BLaER1 (cell line): ENCODE measurements at regions not wholly inside any gene's neighbourhood (a gene's known extent, or its start where the extent isn't known, plus 50 kb on each side); places are given as distances from the start of the nearest gene placed in this dataset.

Source experiments
- H3K27ac ChIP-seq: shearing (Covaris generic); formaldehyde crosslinking; 2 replicates; pipeline ENCODE4 v1.8.1; 2022
- H3K27me3 ChIP-seq: shearing (Covaris generic); formaldehyde crosslinking; 2 replicates; pipeline ENCODE4 v1.8.1; 2022
- H3K36me3 ChIP-seq: shearing (Covaris generic); formaldehyde crosslinking; 2 replicates; pipeline ENCODE4 v1.8.1; 2022
- H3K4me1 ChIP-seq: shearing (Covaris generic); formaldehyde crosslinking; 2 replicates; pipeline ENCODE4 v1.8.1; 2022
- H3K4me2 ChIP-seq: shearing (Covaris generic); formaldehyde crosslinking; 2 replicates; pipeline ENCODE4 v1.8.1; 2022
- H3K4me3 ChIP-seq: shearing (Covaris generic); formaldehyde crosslinking; 2 replicates; pipeline ENCODE4 v1.8.1; 2022
- H3K9ac ChIP-seq: shearing (Covaris generic); formaldehyde crosslinking; 2 replicates; pipeline ENCODE4 v1.8.1; 2022
- H3K9me3 ChIP-seq: shearing (Covaris generic); formaldehyde crosslinking; 2 replicates; pipeline ENCODE4 v1.8.1; 2022
- H4K20me1 ChIP-seq: shearing (Covaris generic); formaldehyde crosslinking; 2 replicates; pipeline ENCODE4 v1.8.1; 2022
- Cebpa-rat ChIP-seq: shearing (Covaris generic); IDR thresholded peaks from 2 replicates; pipeline ENCODE4 v1.8.1; 2022

DNA sequence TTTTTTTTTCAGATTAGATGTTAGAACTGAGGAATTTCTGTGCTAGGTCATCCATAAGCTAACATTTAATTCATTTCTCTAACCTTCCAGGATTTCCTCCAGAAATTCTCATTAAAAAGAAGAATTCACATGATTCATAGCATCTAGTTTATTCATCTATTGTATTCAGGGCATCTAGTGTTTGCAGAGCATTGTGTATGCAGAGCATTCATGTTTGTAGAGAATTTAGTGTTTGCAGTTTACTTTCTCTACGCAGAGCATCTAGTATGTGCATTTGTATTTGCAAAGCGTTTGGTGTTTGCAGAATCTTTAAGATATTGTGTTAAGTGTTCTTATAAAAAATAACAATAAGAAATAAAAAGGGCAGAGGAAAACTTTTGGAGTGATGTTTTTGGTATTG, 491.1 kb downstream of the MTRR start:
- Histone ChIP-seq H3K27me3 (no peaks in the 10 kb centered on the region), H3K36me3 (no peaks in the 10 kb centered on the region), H4K20me1 (no peaks in the 10 kb centered on the region), H3K9ac (no peak overlapping the region), H3K4me3 (no peak overlapping the region), H3K27ac (no peak overlapping the region), H3K4me1 (no peaks in the 10 kb centered on the region), H3K4me2 (no peak overlapping the region), H3K9me3 (no peaks in the 10 kb centered on the region)
- no peak for TF ChIP-seq Cebpa-rat

DNA sequence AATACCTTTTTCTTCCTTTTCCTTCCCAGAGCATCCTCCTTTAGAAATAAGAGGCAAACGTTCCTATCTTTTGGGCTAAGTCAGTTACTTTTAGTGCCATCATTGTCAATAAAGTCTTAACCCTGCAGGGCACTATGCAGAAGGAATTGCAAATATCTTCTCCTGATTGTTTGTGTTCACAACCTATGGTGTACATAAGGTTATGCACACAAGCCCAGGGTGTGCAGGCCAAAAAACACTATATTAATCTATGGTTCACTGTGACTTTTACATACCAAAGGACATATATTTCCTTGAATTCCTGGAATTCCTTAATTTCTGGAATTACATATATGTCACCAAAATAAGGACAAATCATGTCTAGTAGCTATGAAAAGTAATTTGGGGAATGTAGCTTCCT, 493.5 kb downstream of the MTRR start:
- no peak for TF ChIP-seq Cebpa-rat
- H3K27ac ChIP-seq = no peak overlapping the region
- no peak overlapping the region for H3K9ac ChIP-seq
- no peaks in the 10 kb centered on the region for H3K27me3 ChIP-seq
- no peaks in the 10 kb centered on the region for H3K36me3 ChIP-seq
- no peak overlapping the region for H3K4me2 ChIP-seq
- no peaks in the 10 kb centered on the region for H3K4me1 ChIP-seq
- H3K4me3 ChIP-seq = no peak overlapping the region
- H4K20me1 ChIP-seq = no peaks in the 10 kb centered on the region
- H3K9me3 ChIP-seq = no peaks in the 10 kb centered on the region

DNA sequence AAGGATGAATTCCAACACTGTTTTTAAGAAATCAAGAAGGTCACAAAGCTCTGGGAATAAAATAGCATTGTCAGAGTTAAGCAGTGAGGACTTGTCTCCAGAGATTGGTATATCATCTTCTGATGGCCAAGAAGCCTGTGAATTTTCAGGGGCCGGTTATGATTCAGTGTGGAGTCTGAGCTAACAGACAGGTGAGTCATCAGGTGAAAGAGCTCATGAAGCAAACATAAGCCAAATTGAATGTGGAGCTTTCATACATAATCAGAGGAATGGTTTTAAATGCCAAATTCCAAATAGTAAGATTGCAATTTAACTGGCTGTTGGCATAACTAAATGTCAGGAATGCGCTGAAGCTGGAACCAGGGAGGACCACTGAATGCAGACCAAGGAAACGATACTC, 494.2 kb downstream of the MTRR start:
- H3K9ac ChIP-seq = no peak overlapping the region
- no peaks in the 10 kb centered on the region for H3K4me1 ChIP-seq
- H3K4me2 ChIP-seq = no peak overlapping the region
- H3K27me3 ChIP-seq = no peaks in the 10 kb centered on the region
- H3K9me3 ChIP-seq = no peaks in the 10 kb centered on the region
- H3K4me3 ChIP-seq = no peak overlapping the region
- H3K27ac ChIP-seq = no peak overlapping the region
- TF ChIP-seq Cebpa-rat = no peak
- no peaks in the 10 kb centered on the region for H3K36me3 ChIP-seq
- H4K20me1 ChIP-seq = no peaks in the 10 kb centered on the region

DNA sequence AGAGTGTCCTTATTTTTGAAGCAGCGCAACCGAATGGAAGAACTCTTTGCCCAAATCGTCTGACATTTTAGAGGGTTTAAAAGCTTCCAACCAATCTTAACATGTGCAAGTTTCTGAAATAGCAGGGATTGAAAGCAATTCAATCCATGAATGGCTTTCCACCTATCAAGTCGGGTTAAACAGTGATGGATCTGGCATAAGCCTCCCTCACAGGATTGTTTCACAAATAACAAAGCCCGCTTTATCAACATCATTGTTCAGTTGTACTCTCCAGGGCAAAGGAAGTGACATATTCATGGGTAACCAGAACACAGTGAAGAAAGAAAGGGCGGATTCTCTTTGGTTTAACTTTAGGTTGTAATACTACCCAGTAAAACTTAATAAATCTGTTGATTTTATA, 497.3 kb downstream of the MTRR start:
- Histone ChIP-seq H3K4me3 (no peak overlapping the region), H3K4me1 (no peaks in the 10 kb centered on the region), H3K27me3 (no peaks in the 10 kb centered on the region), H3K27ac (no peak overlapping the region), H3K9me3 (no peaks in the 10 kb centered on the region), H4K20me1 (no peaks in the 10 kb centered on the region), H3K9ac (no peak overlapping the region), H3K4me2 (no peak overlapping the region), H3K36me3 (no peaks in the 10 kb centered on the region)
- TF ChIP-seq Cebpa-rat = no peak

DNA sequence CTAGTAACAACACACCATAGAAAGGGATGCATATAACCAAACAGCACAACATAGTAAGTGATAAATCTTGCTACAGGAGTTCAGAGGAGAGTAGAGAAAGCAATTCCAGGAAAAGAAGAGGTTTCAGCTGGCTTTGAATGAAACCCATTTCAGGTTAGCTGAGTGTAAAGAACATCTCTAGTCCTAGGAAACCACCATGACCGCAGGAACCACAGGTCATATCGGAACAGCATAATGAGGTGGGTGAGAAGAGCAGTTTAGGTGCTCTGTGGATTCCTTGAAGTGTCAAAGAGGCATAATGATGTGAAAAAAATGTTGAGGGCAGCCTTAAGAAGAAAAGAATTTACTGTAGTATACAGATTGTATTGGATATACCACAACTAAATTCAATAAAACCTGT, 507.5 kb downstream of the MTRR start:
- Histone ChIP-seq H3K4me2 (no peak overlapping the region), H3K27me3 (no peaks in the 10 kb centered on the region), H3K9me3 (peaks cover 10% of the 10 kb centered on the region; the same call in 1 of the 2 replicates)

DNA sequence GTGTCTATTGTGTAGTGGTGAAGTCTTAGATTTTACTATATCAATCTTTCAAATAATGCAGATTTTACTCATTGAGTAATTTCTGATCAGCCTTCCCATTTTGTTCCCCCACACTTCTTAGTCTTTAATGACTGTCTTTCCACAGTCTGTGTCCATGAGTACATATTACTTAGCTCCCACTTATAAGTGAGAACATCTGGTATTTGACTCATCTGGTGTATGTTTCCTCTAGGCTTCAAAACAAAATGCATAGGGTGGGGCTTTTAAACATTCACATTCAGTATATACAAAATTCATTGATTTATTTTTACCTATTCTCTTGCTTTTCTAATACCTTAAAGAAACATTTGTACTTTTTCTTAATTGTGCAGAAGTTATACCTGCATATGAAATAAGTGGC, 513.0 kb downstream of the MTRR start:
- Histone ChIP-seq H3K4me1 (no peaks in the 10 kb centered on the region), H3K9ac (no peak overlapping the region), H3K9me3 (0 out of 2 replicates have a peak, but pooled peaks cover 3% of the 10 kb centered on the region), H4K20me1 (no peaks in the 10 kb centered on the region), H3K27me3 (no peaks in the 10 kb centered on the region), H3K36me3 (no peaks in the 10 kb centered on the region), H3K27ac (no peak overlapping the region), H3K4me3 (no peak overlapping the region), H3K4me2 (no peak overlapping the region)
- TF ChIP-seq Cebpa-rat = no peak

More for the DNA sequence above, 507.5 kb downstream of the MTRR start:
- H3K4me1 ChIP-seq = no peaks in the 10 kb centered on the region
- no peaks in the 10 kb centered on the region for H3K36me3 ChIP-seq
- no peak overlapping the region for H3K4me3 ChIP-seq
- no peak overlapping the region for H3K27ac ChIP-seq
- TF ChIP-seq Cebpa-rat = no peak
- H4K20me1 ChIP-seq = no peaks in the 10 kb centered on the region
- H3K9ac ChIP-seq = no peak overlapping the region

DNA sequence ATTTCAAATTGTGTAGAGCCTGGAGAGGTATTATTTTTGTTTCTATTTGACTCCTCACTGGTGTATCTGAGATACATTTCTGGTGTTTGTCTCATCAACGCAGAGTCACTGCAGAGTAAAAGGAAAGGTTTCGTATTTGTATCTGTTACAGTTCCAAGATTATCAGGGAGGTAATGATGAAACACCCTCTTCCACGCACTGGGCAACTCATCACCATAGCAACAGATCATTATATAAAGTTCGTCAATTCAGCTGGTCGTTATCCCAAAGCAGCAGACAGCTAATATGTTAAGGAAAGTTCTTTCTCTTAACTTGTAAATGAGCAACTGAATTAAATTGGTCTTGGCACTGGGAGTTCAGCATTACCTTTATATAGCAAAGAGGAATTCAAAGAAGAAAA, 513.5 kb downstream of the MTRR start:
- no peak for TF ChIP-seq Cebpa-rat
- Histone ChIP-seq H3K4me2 (no peak overlapping the region), H3K27ac (no peak overlapping the region), H4K20me1 (no peaks in the 10 kb centered on the region), H3K36me3 (no peaks in the 10 kb centered on the region), H3K4me1 (no peaks in the 10 kb centered on the region), H3K9ac (no peak overlapping the region), H3K9me3 (0 out of 2 replicates have a peak, but pooled peaks cover 3% of the 10 kb centered on the region), H3K4me3 (no peak overlapping the region), H3K27me3 (no peaks in the 10 kb centered on the region)

DNA sequence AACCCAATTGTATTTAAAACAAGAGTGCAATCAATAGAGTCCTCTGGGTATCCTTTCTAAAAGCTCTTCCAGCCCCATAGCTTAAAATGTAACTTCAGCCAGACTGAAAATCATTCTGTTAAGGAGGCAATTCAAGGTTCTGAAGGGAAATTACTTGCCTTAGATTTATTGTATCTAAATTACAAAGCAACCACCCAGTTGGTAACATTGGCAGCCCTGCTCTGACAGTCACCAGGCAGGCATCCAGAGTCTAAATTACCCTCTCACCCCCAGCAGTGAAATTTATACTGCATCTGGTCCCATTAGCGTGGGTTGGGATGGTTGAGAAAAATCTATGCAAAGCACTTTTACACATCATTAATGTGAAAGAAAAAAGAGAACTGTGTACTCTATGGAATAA, 514.7 kb downstream of the MTRR start:
- Histone ChIP-seq H4K20me1 (no peaks in the 10 kb centered on the region), H3K4me3 (no peak overlapping the region), H3K36me3 (no peaks in the 10 kb centered on the region), H3K27me3 (no peaks in the 10 kb centered on the region), H3K9ac (no peak overlapping the region), H3K4me2 (no peak overlapping the region), H3K9me3 (no peaks in the 10 kb centered on the region), H3K4me1 (no peaks in the 10 kb centered on the region), H3K27ac (no peak overlapping the region)
- TF ChIP-seq Cebpa-rat = no peak

DNA sequence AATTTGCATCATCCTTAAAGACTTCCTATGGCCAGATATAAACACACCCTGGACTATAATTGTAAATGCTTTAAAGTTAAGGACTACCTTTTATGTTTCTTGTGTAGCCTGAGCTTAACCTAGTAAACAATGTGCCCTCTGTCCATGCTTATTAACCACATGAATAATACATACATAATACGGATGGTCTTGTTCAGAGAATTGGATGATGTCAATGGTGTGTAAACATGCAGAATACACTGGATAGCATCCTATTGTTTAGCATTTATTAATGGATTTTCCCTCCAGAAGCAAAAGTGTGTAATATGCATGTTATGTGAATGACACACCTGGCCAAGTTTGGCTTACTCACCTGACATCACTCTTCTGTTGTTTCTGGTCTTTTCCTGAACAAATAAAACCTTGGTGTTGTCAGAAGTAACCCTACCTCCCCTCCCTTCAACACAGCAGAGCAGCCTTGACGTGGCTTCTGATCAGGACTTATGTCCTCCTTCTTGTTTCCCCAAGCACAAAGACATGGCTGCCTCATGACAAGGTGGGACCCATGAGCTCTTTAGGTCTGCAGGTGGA, 517.9 kb downstream of the MTRR start:
- Histone ChIP-seq H3K27ac (no peak overlapping the region), H3K4me2 (no peak overlapping the region), H3K9ac (no peak overlapping the region), H3K9me3 (no peaks in the 10 kb centered on the region), H3K36me3 (no peaks in the 10 kb centered on the region), H4K20me1 (no peaks in the 10 kb centered on the region), H3K4me1 (no peaks in the 10 kb centered on the region), H3K4me3 (no peak overlapping the region), H3K27me3 (no peaks in the 10 kb centered on the region)
- TF ChIP-seq Cebpa-rat = no peak

DNA sequence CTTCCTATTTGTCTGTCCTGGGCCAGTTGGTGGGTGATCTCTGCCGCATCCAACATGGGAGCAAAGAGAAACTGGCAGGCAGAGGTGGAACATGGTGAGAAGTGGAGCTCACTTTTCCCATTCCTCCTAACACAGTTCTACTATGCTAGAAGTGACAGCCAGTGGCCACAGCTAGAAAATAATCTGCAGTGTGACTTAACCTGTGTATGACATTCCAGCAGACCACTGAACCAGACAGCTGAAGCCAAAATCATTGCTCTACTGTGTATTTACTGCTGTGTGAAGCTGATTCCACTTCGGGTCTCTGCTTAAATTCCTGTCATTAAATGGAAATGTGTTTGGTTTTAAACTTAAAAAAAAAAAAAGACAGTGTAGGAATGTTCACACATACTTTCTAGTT, 523.0 kb downstream of the MTRR start:
- Histone ChIP-seq H4K20me1 (no peaks in the 10 kb centered on the region), H3K4me1 (no peaks in the 10 kb centered on the region), H3K36me3 (no peaks in the 10 kb centered on the region), H3K4me2 (no peak overlapping the region), H3K27ac (no peak overlapping the region), H3K9me3 (no peaks in the 10 kb centered on the region), H3K9ac (no peak overlapping the region), H3K27me3 (no peaks in the 10 kb centered on the region), H3K4me3 (no peak overlapping the region)
- TF ChIP-seq Cebpa-rat = no peak

DNA sequence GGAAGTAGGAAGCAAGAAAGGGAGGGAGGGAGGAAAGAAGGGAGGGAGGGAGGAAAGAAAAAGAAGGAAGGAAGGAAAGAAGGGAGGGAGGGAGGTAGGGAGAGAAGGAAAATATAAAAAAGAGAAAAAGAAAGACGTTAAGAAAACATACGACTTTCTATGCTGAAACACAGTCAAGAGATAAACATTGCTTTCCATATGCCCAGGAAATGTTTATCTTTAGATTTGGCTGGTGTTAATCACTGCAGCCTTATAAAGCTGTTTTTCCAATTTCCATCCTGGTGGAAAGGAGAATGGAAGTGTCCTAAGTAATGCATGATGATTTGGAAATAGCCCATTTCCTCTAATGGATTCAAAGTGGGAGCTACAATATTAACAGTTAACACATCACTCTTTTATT, 524.3 kb downstream of the MTRR start:
- TF ChIP-seq Cebpa-rat = no peak
- no peaks in the 10 kb centered on the region for H3K36me3 ChIP-seq
- H3K9ac ChIP-seq = no peak overlapping the region
- H3K4me2 ChIP-seq = no peak overlapping the region
- no peaks in the 10 kb centered on the region for H3K27me3 ChIP-seq
- H3K4me1 ChIP-seq = no peaks in the 10 kb centered on the region
- no peak overlapping the region for H3K4me3 ChIP-seq
- no peaks in the 10 kb centered on the region for H4K20me1 ChIP-seq
- no peak overlapping the region for H3K27ac ChIP-seq
- no peaks in the 10 kb centered on the region for H3K9me3 ChIP-seq
